H1 (cell line): ENCODE measurements at regions not wholly inside any gene's neighbourhood (a gene's known extent, or its start where the extent isn't known, plus 50 kb on each side); places are given as distances from the start of the nearest gene placed in this dataset.

Experiments used
- CTCF ChIA-PET: fragments of 300-600 bp; sonication (Branson Sonifier 250); formaldehyde crosslinking; loops from one replicate; lab custom pipeline; 2021; ENCODE audit not compliant: partially characterized antibody; lab: Charles Lee
- POLR2A ChIA-PET: fragments of 300-600 bp; sonication (Branson Sonifier 250); formaldehyde crosslinking; loops from one replicate; lab custom pipeline; 2021; ENCODE audit warnings: inconsistent platforms; ENCODE audit not compliant: partially characterized antibody; lab: Charles Lee
- DNase-seq, 2 experiments: peaks; one replicate each; pipeline versions ENCODE4 v3.0.0 to v3.0.0-alpha.2; 2010 to 2022; ENCODE audit warnings: low spot score in 2 of 2, low read depth in 1 of 2, mixed read lengths in 1 of 2
- FAIRE-seq: peaks from 2 replicates; lab custom pipeline; 2011; peaks lifted over from hg19 to GRCh38; lab: Jason Lieb, UNC
- H2AFZ ChIP-seq: 2 replicates; pipeline ENCODE4 v1.8.1; 2012; ENCODE audit warnings: low read length, inconsistent platforms
- H2AK5ac ChIP-seq: 2 replicates; pipeline ENCODE4 v1.6.1; 2013; ENCODE audit warnings: low read depth, low read length
- H2BK120ac ChIP-seq: replicated peaks from 2 replicates; pipeline ENCODE3; 2013; ENCODE audit warnings: low read depth, low read length, inconsistent platforms
- H2BK12ac ChIP-seq: 2 replicates; pipeline ENCODE4 v1.6.1; 2013; ENCODE audit warnings: low read depth, low read length
- H2BK15ac ChIP-seq: 2 replicates; pipeline ENCODE4 v1.6.1; 2013; ENCODE audit warnings: low read length
- H2BK20ac ChIP-seq: 2 replicates; pipeline ENCODE4 v1.6.1; 2013; ENCODE audit warnings: low read length
- H2BK5ac ChIP-seq: 2 replicates; pipeline ENCODE4 v1.6.1; 2013; ENCODE audit warnings: low read depth, low read length
- H3K14ac ChIP-seq: 2 replicates; pipeline ENCODE4 v1.6.1; 2013; ENCODE audit warnings: inconsistent platforms; ENCODE audit not compliant: insufficient read length
- H3K18ac ChIP-seq: 2 replicates; pipeline ENCODE4 v1.6.1; 2013; ENCODE audit warnings: low read length; ENCODE audit errors: extremely low read depth
- H3K23ac ChIP-seq: 2 replicates; pipeline ENCODE4 v1.6.1; 2013; ENCODE audit warnings: inconsistent platforms; ENCODE audit not compliant: insufficient read length
- H3K23me2 ChIP-seq: 2 replicates; pipeline ENCODE4 v1.6.1; 2013; ENCODE audit warnings: low read depth, low read length
- H3K27ac ChIP-seq: 2 replicates; pipeline ENCODE4 v1.6.1; 2011; ENCODE audit warnings: low read depth, low read length, inconsistent platforms
- H3K27me3 ChIP-seq, 4 experiments: replicated peaks in 1 of 4; 1 replicate in 1 of 4; 2 replicates in 3 of 4; pipeline versions ENCODE4 v1.6.1 to v1.8.1; 2011 to 2013; ENCODE audit warnings: low read length in 3 of 4, mild to moderate bottlenecking in 3 of 4, inconsistent platforms in 2 of 4, mixed read lengths in 2 of 4, moderate library complexity in 1 of 4; ENCODE audit not compliant: control insufficient read depth in 3 of 4, insufficient read depth in 3 of 4; ENCODE audit errors: extremely low read depth in 1 of 4
- H3K36me3 ChIP-seq, 4 experiments: 2 replicates each; pipeline versions ENCODE4 v1.6.1 to v1.8.1; 2011 to 2013; ENCODE audit warnings: mild to moderate bottlenecking in 4 of 4, low read length in 3 of 4, moderate library complexity in 2 of 4, control low read depth in 1 of 4, inconsistent platforms in 1 of 4; ENCODE audit not compliant: insufficient read depth in 4 of 4, control insufficient read depth in 2 of 4
- H3K4ac ChIP-seq: replicated peaks from 2 replicates; pipeline ENCODE3; 2013; ENCODE audit warnings: low read length, low read depth, mixed read lengths, inconsistent platforms; ENCODE audit not compliant: insufficient read length
- H3K4me1 ChIP-seq, 4 experiments: replicated peaks in 1 of 4; 1 replicate in 1 of 4; 2 replicates in 3 of 4; pipeline versions ENCODE4 v1.6.1 to v1.8.1; 2011 to 2013; ENCODE audit warnings: low read length in 3 of 4, inconsistent platforms in 2 of 4, mixed read lengths in 1 of 4; ENCODE audit not compliant: insufficient read depth in 4 of 4, control insufficient read depth in 3 of 4
- H3K4me2 ChIP-seq, 2 experiments: 2 replicates each; pipeline versions ENCODE4 v1.6.1 to v1.8.1; 2011 to 2013; ENCODE audit warnings: low read depth in 2 of 2, low read length in 2 of 2, control low read depth in 1 of 2, inconsistent platforms in 1 of 2, mild to moderate bottlenecking in 1 of 2; ENCODE audit not compliant: insufficient read depth in 1 of 2
- H3K4me3 ChIP-seq, 4 experiments: fragments of 200-600, 300-600 bp in 1 of 4; sonication (generic), shearing (Covaris generic), sonication (Bioruptor Twin) in 1 of 4; 2 replicates each; pipeline versions ENCODE4 v1.5.1 to v1.8.1; 2011 to 2016; ENCODE audit warnings: low read length in 4 of 4, low read depth in 3 of 4, control low read depth in 2 of 4, inconsistent platforms in 2 of 4, mild to moderate bottlenecking in 2 of 4, mixed read lengths in 1 of 4, moderate library complexity in 1 of 4; ENCODE audit not compliant: insufficient read depth in 2 of 4; ENCODE audit errors: extremely low read depth in 1 of 4
- H3K56ac ChIP-seq: replicated peaks from 2 replicates; pipeline ENCODE3; 2013; ENCODE audit warnings: low read depth, mild to moderate bottlenecking, mixed read lengths, low read length, inconsistent platforms; ENCODE audit not compliant: insufficient read length
- H3K79me1 ChIP-seq: 2 replicates; pipeline ENCODE4 v1.6.1; 2013; ENCODE audit warnings: low read depth, low read length, control low read depth
- H3K79me2 ChIP-seq, 2 experiments: 2 replicates each; pipeline versions ENCODE4 v1.6.1 to v1.8.1; 2012 to 2013; ENCODE audit warnings: low read length in 2 of 2, mild to moderate bottlenecking in 2 of 2, inconsistent platforms in 1 of 2; ENCODE audit not compliant: insufficient read depth in 2 of 2, control insufficient read depth in 1 of 2
- H3K9ac ChIP-seq, 4 experiments: replicated peaks in 1 of 4; 1 replicate in 1 of 4; 2 replicates in 3 of 4; pipeline versions ENCODE4 v1.6.1 to v1.8.1; 2011 to 2013; ENCODE audit warnings: low read depth in 3 of 4, low read length in 3 of 4, control low read depth in 2 of 4, mild to moderate bottlenecking in 2 of 4, moderate library complexity in 2 of 4, inconsistent platforms in 1 of 4; ENCODE audit errors: extremely low read depth in 1 of 4
- H3K9me3 ChIP-seq, 2 experiments: 2 replicates each; pipeline versions ENCODE4 v1.6.1 to v1.8.1; 2012 to 2013; ENCODE audit warnings: mild to moderate bottlenecking in 2 of 2, moderate library complexity in 2 of 2, control low read depth in 1 of 2, inconsistent platforms in 1 of 2, low read depth in 1 of 2, low read length in 1 of 2, mixed read lengths in 1 of 2; ENCODE audit not compliant: insufficient read depth in 2 of 2
- H4K20me1 ChIP-seq, 2 experiments: replicated peaks in 1 of 2; 2 replicates each; pipeline versions ENCODE3 to v1.8.1; 2011 to 2013; ENCODE audit warnings: inconsistent platforms in 2 of 2, low read length in 2 of 2, mild to moderate bottlenecking in 1 of 2; ENCODE audit not compliant: insufficient read depth in 2 of 2, control insufficient read depth in 1 of 2
- H4K5ac ChIP-seq: 2 replicates; pipeline ENCODE4 v1.6.1; 2013; ENCODE audit warnings: low read length, low read depth, mixed read lengths, inconsistent platforms; ENCODE audit not compliant: insufficient read length
- H4K8ac ChIP-seq: 2 replicates; pipeline ENCODE4 v1.8.0; 2013; ENCODE audit warnings: mild to moderate bottlenecking, moderate library complexity, low read length, inconsistent platforms; ENCODE audit not compliant: insufficient read depth; ENCODE audit errors: extremely low read depth
- H4K91ac ChIP-seq: replicated peaks from 2 replicates; pipeline ENCODE3; 2013; ENCODE audit warnings: low read length, mixed read lengths, inconsistent platforms; ENCODE audit not compliant: insufficient read length
- CBX8 ChIP-seq: fragments of 300-800, 300-1000 bp; sonication (generic); IDR thresholded peaks from 2 replicates; pipeline ENCODE4 v1.7.1; 2016; ENCODE audit warnings: low read depth, low read length, borderline replicate concordance
- CEBPB ChIP-seq: IDR thresholded peaks from 2 replicates; pipeline ENCODE4 v1.6.1; 2012; ENCODE audit warnings: low read depth, low read length
- CTCF ChIP-seq, 3 experiments: IDR thresholded peaks; 1 replicate in 2 of 3; 2 replicates in 1 of 3; pipeline versions ENCODE4 v1.5.1 to v1.6.1; 2011; ENCODE audit warnings: low read length in 3 of 3, mild to moderate bottlenecking in 3 of 3, inconsistent platforms in 2 of 3, low read depth in 1 of 3, moderate library complexity in 1 of 3; ENCODE audit not compliant: insufficient read depth in 1 of 3; ENCODE audit errors: control extremely low read depth in 1 of 3
- HDAC6 ChIP-seq: IDR thresholded peaks from one replicate; pipeline ENCODE4 v1.7.1; 2012; ENCODE audit warnings: low read depth, mild to moderate bottlenecking, inconsistent platforms, low read length, moderate library complexity
- PHF8 ChIP-seq: fragments of 200-600 bp; sonication (generic); conservative IDR thresholded peaks from 2 replicates; pipeline ENCODE4 v1.7.1; 2012; ENCODE audit warnings: low read depth, mild to moderate bottlenecking, inconsistent platforms, low read length, moderate library complexity
- RAD21 ChIP-seq, 2 experiments: IDR thresholded peaks in 1 of 2; conservative IDR thresholded peaks in 1 of 2; 2 replicates each; pipeline ENCODE4 v1.6.1; 2011; ENCODE audit warnings: low read depth in 2 of 2, low read length in 2 of 2, improper control_type of control experiment in 1 of 2, inconsistent platforms in 1 of 2, mild to moderate bottlenecking in 1 of 2, moderate library complexity in 1 of 2
- RFX5 ChIP-seq: IDR thresholded peaks from 2 replicates; pipeline ENCODE4 v1.6.1; 2011; ENCODE audit warnings: low read depth, low read length, improper control_type of control experiment, borderline replicate concordance
- SRF ChIP-seq: IDR thresholded peaks from 2 replicates; pipeline ENCODE4 v1.6.1; 2011; ENCODE audit warnings: mild to moderate bottlenecking, low read depth, low read length, moderate library complexity
- SUZ12 ChIP-seq: fragments of 200-600 bp; sonication (generic); IDR thresholded peaks from 2 replicates; pipeline ENCODE4 v1.6.1; 2012; ENCODE audit warnings: mild to moderate bottlenecking, inconsistent platforms, low read length, moderate library complexity, mixed read lengths
- TAF1 ChIP-seq: IDR thresholded peaks from 2 replicates; pipeline ENCODE4 v1.6.1; 2011; ENCODE audit warnings: mild to moderate bottlenecking, low read depth, low read length
- WGBS, 2 experiments: shearing (Covaris generic) in 1 of 2; methylation state at CpG; one replicate each; pipeline versions ENCODE4 v1.1.6 to v1.1.7; 2013 to 2015; ENCODE audit warnings: low lambda C conversion rate in 2 of 2, mixed read lengths in 2 of 2, inconsistent platforms in 1 of 2, low coverage in 1 of 2, missing lambda C conversion rate in 1 of 2; ENCODE audit not compliant: insufficient replicate concordance in 2 of 2, insufficient coverage in 1 of 2, insufficient read length in 1 of 2; ENCODE audit errors: extremely low coverage in 1 of 2, missing lambda C conversion rate in 1 of 2; 5-methylcytosine and 5-hydroxymethylcytosine counted together

- Histone ChIP-seq H2BK120ac (no peak overlapping the region), H3K56ac (no peak overlapping the region), H3K4me1 (peaks cover 0 to 15% (median 3%) of the 10 kb centered on the region in 4 experiments; a peak in 4 of 7 replicates), H3K79me2 (no peaks in the 10 kb centered on the region), H2BK20ac (no peak overlapping the region), H3K27ac (no peak overlapping the region), H3K18ac (no peak overlapping the region), H2BK12ac (no peak overlapping the region), H3K4me2 (no peak overlapping the region), H4K91ac (no peak overlapping the region), H3K79me1 (no peaks in the 10 kb centered on the region), H3K4ac (no peak overlapping the region), H4K20me1 (no peaks in the 10 kb centered on the region), H4K8ac (no peak overlapping the region), H2BK5ac (no peak overlapping the region), H4K5ac (no peak overlapping the region), H2BK15ac (no peak overlapping the region), H2AK5ac (no peak overlapping the region), H2AFZ (no peak overlapping the region), H3K14ac (no peak overlapping the region), H3K23me2 (no peaks in the 10 kb centered on the region), H3K36me3 (no peaks in the 10 kb centered on the region), H3K23ac (no peak overlapping the region), H3K4me3 (no peak overlapping the region), H3K9me3 (no peaks in the 10 kb centered on the region), H3K9ac (no peak overlapping the region), H3K27me3 (peaks cover 0 to 6% (median 1%) of the 10 kb centered on the region in 4 experiments; a peak in 2 of 7 replicates)
- CTCF ChIA-PET: interaction anchor here (0.8 to 3.0 kb wide), 15 partner anchors 9 to 87 kb away, joined by 3 to 13 read pairs (median 4); no protein-coding TSS in a partner anchor
- DNase-seq: no peak
- POLR2A ChIA-PET: no interaction called here
- no peak for FAIRE-seq
- WGBS, 2 experiments: 75% methylated on average over 4 of the region's 4 CpGs; no CpG with 5 or more reads in 1 of the 2 experiments
- TF ChIP-seq RAD21 (IDR thresholded peaks at IDR 0.05 in 1 of 2, conservative IDR thresholded peaks at IDR 0.05 in 1 of 2; ENCODE audit: low read depth in 2 of 2, low read length in 2 of 2): peak; percentile 48 to 53
- no peak for TF ChIP-seq SUZ12
- TF ChIP-seq SRF: no peak
- TF ChIP-seq PHF8: no peak
- no peak for TF ChIP-seq RFX5
- TF ChIP-seq CEBPB: no peak
- TF ChIP-seq HDAC6: no peak
- peak; percentile 44 to 64 (median 53) for TF ChIP-seq CTCF (IDR thresholded peaks at IDR 0.05; ENCODE audit: control extremely low read depth in 1 of 3, insufficient read depth in 1 of 3, low read depth in 1 of 3, low read length in 3 of 3)
- TF ChIP-seq CBX8: no peak
- TF ChIP-seq TAF1: no peak
Measured at GRCh38 chr9:108776920-108777639, 78.7 kb downstream of the ACTL7B start.
